ENCODE measurements at regions not wholly inside any gene's neighbourhood (a gene's known extent, or its start where the extent isn't known, plus 50 kb on each side); places are given as distances from the start of the nearest gene placed in this dataset.

- Histone ChIP-seq H3K27ac (ENCODE audit: low read depth, low read length) (no peak overlapping the region), H3K27me3 (ENCODE audit: control insufficient read depth, insufficient read depth, low read length) (no peaks in the 10 kb centered on the region), H3K9me3 (ENCODE audit: control insufficient read depth, insufficient read depth, low read length) (no peaks in the 10 kb centered on the region), H3K36me3 (ENCODE audit: control insufficient read depth, insufficient read depth, low read length) (no peaks in the 10 kb centered on the region), H3K4me3 (ENCODE audit: low read depth, low read length) (no peak overlapping the region), H3K4me1 (ENCODE audit: control insufficient read depth, insufficient read depth, low read length) (no peaks in the 10 kb centered on the region)
- peak in 1 of 6 donors; percentile 41 for DNase-seq (ENCODE audit: low read depth in 4 of 6, low spot score in 6 of 6)
- no CpG with 5 or more reads among the region's 7 CpGs for WGBS (ENCODE audit: insufficient coverage)
These were observed 163.5 kb upstream of the POU3F3 start for GRCh38 chr2:104690255-104690984.

- no peak for DNase-seq (ENCODE audit: low read depth in 4 of 6, low spot score in 6 of 6)
- no CpG with 5 or more reads among the region's 5 CpGs for WGBS (ENCODE audit: insufficient coverage)
- Histone ChIP-seq H3K4me1 (ENCODE audit: control insufficient read depth, insufficient read depth, low read length) (peaks cover 15% of the 10 kb centered on the region), H3K9me3 (ENCODE audit: control insufficient read depth, insufficient read depth, low read length) (no peaks in the 10 kb centered on the region), H3K27me3 (ENCODE audit: control insufficient read depth, insufficient read depth, low read length) (no peaks in the 10 kb centered on the region), H3K27ac (ENCODE audit: low read depth, low read length) (no peak overlapping the region), H3K36me3 (ENCODE audit: control insufficient read depth, insufficient read depth, low read length) (no peaks in the 10 kb centered on the region), H3K4me3 (ENCODE audit: low read depth, low read length) (no peak overlapping the region)
These were observed 155.6 kb upstream of the POU3F3 start for GRCh38 chr2:104698276-104698675.

GRCh38 chr2:104701411-104701911 is 152.5 kb upstream of the POU3F3 start:
- DNase-seq (ENCODE audit: low read depth in 4 of 6, low spot score in 6 of 6) = peak; percentile 71 to 93 (median 81)
- Histone ChIP-seq H3K4me3 (ENCODE audit: low read depth, low read length) (peak overlapping the region; percentile 10), H3K9me3 (ENCODE audit: control insufficient read depth, insufficient read depth, low read length) (no peaks in the 10 kb centered on the region), H3K27ac (ENCODE audit: low read depth, low read length) (peak overlapping the region; percentile 78), H3K36me3 (ENCODE audit: control insufficient read depth, insufficient read depth, low read length) (no peaks in the 10 kb centered on the region), H3K4me1 (ENCODE audit: control insufficient read depth, insufficient read depth, low read length) (peaks cover 19% of the 10 kb centered on the region), H3K27me3 (ENCODE audit: control insufficient read depth, insufficient read depth, low read length) (no peaks in the 10 kb centered on the region)
- 28% methylated on average over 14 of the region's 19 CpGs for WGBS (ENCODE audit: insufficient coverage)

- Histone ChIP-seq H3K4me3 (ENCODE audit: low read depth, low read length) (peak overlapping the region; percentile 10), H3K4me1 (ENCODE audit: control insufficient read depth, insufficient read depth, low read length) (peaks cover 19% of the 10 kb centered on the region)
- 11% methylated on average over 7 of the region's 11 CpGs for WGBS (ENCODE audit: insufficient coverage)
These were observed 151.7 kb upstream of the POU3F3 start for GRCh38 chr2:104702031-104702850.

GRCh38 chr2:104703669-104704068 is 150.2 kb upstream of the POU3F3 start:
- H3K27me3 ChIP-seq (ENCODE audit: control insufficient read depth, insufficient read depth, low read length) = no peaks in the 10 kb centered on the region
- peaks cover 19% of the 10 kb centered on the region for H3K4me1 ChIP-seq (ENCODE audit: control insufficient read depth, insufficient read depth, low read length)
- H3K27ac ChIP-seq (ENCODE audit: low read depth, low read length) = peak overlapping the region; percentile 78
- 49% methylated on average over 8 of the region's 8 CpGs for WGBS (ENCODE audit: insufficient coverage)
- no peak overlapping the region for H3K4me3 ChIP-seq (ENCODE audit: low read depth, low read length)
- DNase-seq (ENCODE audit: low read depth in 4 of 6, low spot score in 6 of 6) = peak in 3 of 6 donors; percentile 35 to 88 (median 73)
- no peaks in the 10 kb centered on the region for H3K9me3 ChIP-seq (ENCODE audit: control insufficient read depth, insufficient read depth, low read length)
- H3K36me3 ChIP-seq (ENCODE audit: control insufficient read depth, insufficient read depth, low read length) = no peaks in the 10 kb centered on the region

More at GRCh38 chr2:104702031-104702850, 151.7 kb upstream of the POU3F3 start:
- H3K36me3 ChIP-seq (ENCODE audit: control insufficient read depth, insufficient read depth, low read length) = no peaks in the 10 kb centered on the region
- H3K9me3 ChIP-seq (ENCODE audit: control insufficient read depth, insufficient read depth, low read length) = no peaks in the 10 kb centered on the region
- H3K27ac ChIP-seq (ENCODE audit: low read depth, low read length) = peak overlapping the region; percentile 78
- H3K27me3 ChIP-seq (ENCODE audit: control insufficient read depth, insufficient read depth, low read length) = no peaks in the 10 kb centered on the region
- peak; percentile 63 to 98 (median 78) for DNase-seq (ENCODE audit: low read depth in 4 of 6, low spot score in 6 of 6)

GRCh38 chr2:104704496-104705245 is 149.2 kb upstream of the POU3F3 start:
- peaks cover 19% of the 10 kb centered on the region for H3K4me1 ChIP-seq (ENCODE audit: control insufficient read depth, insufficient read depth, low read length)
- no peaks in the 10 kb centered on the region for H3K9me3 ChIP-seq (ENCODE audit: control insufficient read depth, insufficient read depth, low read length)
- no peaks in the 10 kb centered on the region for H3K36me3 ChIP-seq (ENCODE audit: control insufficient read depth, insufficient read depth, low read length)
- no peak overlapping the region for H3K27ac ChIP-seq (ENCODE audit: low read depth, low read length)
- WGBS (ENCODE audit: insufficient coverage) = 79% methylated on average over 15 of the region's 16 CpGs
- peak in 2 of 6 donors; percentile 9 to 70 for DNase-seq (ENCODE audit: low read depth in 4 of 6, low spot score in 6 of 6)
- no peaks in the 10 kb centered on the region for H3K27me3 ChIP-seq (ENCODE audit: control insufficient read depth, insufficient read depth, low read length)
- H3K4me3 ChIP-seq (ENCODE audit: low read depth, low read length) = no peak overlapping the region

- peaks cover 7% of the 10 kb centered on the region for H3K4me1 ChIP-seq (ENCODE audit: control insufficient read depth, insufficient read depth, low read length)
- H3K36me3 ChIP-seq (ENCODE audit: control insufficient read depth, insufficient read depth, low read length) = no peaks in the 10 kb centered on the region
- peak in 2 of 6 donors; percentile 26 to 65 for DNase-seq (ENCODE audit: low read depth in 4 of 6, low spot score in 6 of 6)
- no peak overlapping the region for H3K27ac ChIP-seq (ENCODE audit: low read depth, low read length)
- no peaks in the 10 kb centered on the region for H3K9me3 ChIP-seq (ENCODE audit: control insufficient read depth, insufficient read depth, low read length)
- no peak overlapping the region for H3K4me3 ChIP-seq (ENCODE audit: low read depth, low read length)
- no peaks in the 10 kb centered on the region for H3K27me3 ChIP-seq (ENCODE audit: control insufficient read depth, insufficient read depth, low read length)
- WGBS (ENCODE audit: insufficient coverage) = no CpG with 5 or more reads among the region's 5 CpGs
These were observed 146.9 kb upstream of the POU3F3 start for GRCh38 chr2:104707056-104707455.

GRCh38 chr2:104708967-104709366 is 144.9 kb upstream of the POU3F3 start:
- H3K4me3 ChIP-seq (ENCODE audit: low read depth, low read length) = no peak overlapping the region
- H3K27me3 ChIP-seq (ENCODE audit: control insufficient read depth, insufficient read depth, low read length) = no peaks in the 10 kb centered on the region
- no peak overlapping the region for H3K27ac ChIP-seq (ENCODE audit: low read depth, low read length)
- H3K9me3 ChIP-seq (ENCODE audit: control insufficient read depth, insufficient read depth, low read length) = no peaks in the 10 kb centered on the region
- no CpG with 5 or more reads among the region's 3 CpGs for WGBS (ENCODE audit: insufficient coverage)
- H3K36me3 ChIP-seq (ENCODE audit: control insufficient read depth, insufficient read depth, low read length) = no peaks in the 10 kb centered on the region
- no peak for DNase-seq (ENCODE audit: low read depth in 4 of 6, low spot score in 6 of 6)
- H3K4me1 ChIP-seq (ENCODE audit: control insufficient read depth, insufficient read depth, low read length) = peaks cover 4% of the 10 kb centered on the region

GRCh38 chr2:104716061-104716460 is 137.9 kb upstream of the POU3F3 start:
- no peak overlapping the region for H3K4me3 ChIP-seq (ENCODE audit: low read depth, low read length)
- no peak for DNase-seq (ENCODE audit: low read depth in 4 of 6, low spot score in 6 of 6)
- WGBS (ENCODE audit: insufficient coverage) = 95% methylated on average over 4 of the region's 4 CpGs
- no peaks in the 10 kb centered on the region for H3K4me1 ChIP-seq (ENCODE audit: control insufficient read depth, insufficient read depth, low read length)
- no peaks in the 10 kb centered on the region for H3K9me3 ChIP-seq (ENCODE audit: control insufficient read depth, insufficient read depth, low read length)
- H3K36me3 ChIP-seq (ENCODE audit: control insufficient read depth, insufficient read depth, low read length) = no peaks in the 10 kb centered on the region
- H3K27ac ChIP-seq (ENCODE audit: low read depth, low read length) = no peak overlapping the region
- H3K27me3 ChIP-seq (ENCODE audit: control insufficient read depth, insufficient read depth, low read length) = no peaks in the 10 kb centered on the region

Data from spinal cord (tissue), 9 donors.